ENCODE measurements at regions not wholly inside any gene's neighbourhood (a gene's known extent, or its start where the extent isn't known, plus 50 kb on each side); places are given as distances from the start of the nearest gene placed in this dataset.

DNA sequence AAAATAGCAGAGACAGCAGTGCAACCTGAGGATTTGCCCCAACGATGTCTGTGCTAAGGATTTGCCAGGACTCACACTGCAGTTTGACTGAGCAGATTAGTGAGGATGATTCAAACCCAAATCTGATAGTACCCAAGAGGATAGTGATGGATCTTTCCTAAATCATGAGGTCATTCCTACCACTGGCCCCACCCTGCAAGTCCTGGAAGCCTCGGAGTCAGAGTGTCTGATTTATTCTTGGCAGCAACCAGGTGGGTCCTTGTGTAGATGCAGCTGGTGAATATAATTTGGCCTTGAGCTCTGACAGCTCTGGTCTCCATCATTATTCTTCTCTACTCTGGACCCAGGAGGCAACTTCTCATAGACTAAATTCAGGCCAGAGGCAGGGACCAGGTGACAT lies 179.3 kb upstream of the RAG2 start:
- TF ChIP-seq, protein P1, sequence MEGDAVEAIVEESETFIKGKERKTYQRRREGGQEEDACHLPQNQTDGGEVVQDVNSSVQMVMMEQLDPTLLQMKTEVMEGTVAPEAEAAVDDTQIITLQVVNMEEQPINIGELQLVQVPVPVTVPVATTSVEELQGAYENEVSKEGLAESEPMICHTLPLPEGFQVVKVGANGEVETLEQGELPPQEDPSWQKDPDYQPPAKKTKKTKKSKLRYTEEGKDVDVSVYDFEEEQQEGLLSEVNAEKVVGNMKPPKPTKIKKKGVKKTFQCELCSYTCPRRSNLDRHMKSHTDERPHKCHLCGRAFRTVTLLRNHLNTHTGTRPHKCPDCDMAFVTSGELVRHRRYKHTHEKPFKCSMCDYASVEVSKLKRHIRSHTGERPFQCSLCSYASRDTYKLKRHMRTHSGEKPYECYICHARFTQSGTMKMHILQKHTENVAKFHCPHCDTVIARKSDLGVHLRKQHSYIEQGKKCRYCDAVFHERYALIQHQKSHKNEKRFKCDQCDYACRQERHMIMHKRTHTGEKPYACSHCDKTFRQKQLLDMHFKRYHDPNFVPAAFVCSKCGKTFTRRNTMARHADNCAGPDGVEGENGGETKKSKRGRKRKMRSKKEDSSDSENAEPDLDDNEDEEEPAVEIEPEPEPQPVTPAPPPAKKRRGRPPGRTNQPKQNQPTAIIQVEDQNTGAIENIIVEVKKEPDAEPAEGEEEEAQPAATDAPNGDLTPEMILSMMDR (IDR thresholded peaks at IDR 0.05; ENCODE audit: insufficient read depth, low read depth, low read length): no peak
- no peak for TF ChIP-seq EZH2 (IDR thresholded peaks at IDR 0.05; ENCODE audit: insufficient read depth, low read length)
